RWPE2 (cell line): ENCODE measurements at regions not wholly inside any gene's neighbourhood (a gene's known extent, or its start where the extent isn't known, plus 50 kb on each side); places are given as distances from the start of the nearest gene placed in this dataset.

Experiments
- ATAC-seq: fragments of 200-7000 bp; cut with Tn5 transposase; 3 replicates; pipeline ENCODE4 v1.9.1; 2021; ENCODE audit warnings: low read depth
- DNase-seq: peaks from one replicate; pipeline ENCODE4 v3.0.0-alpha.2; 2020; ENCODE audit warnings: low spot score
- H3K27ac ChIP-seq: fragments of 450-650 bp; 2 replicates; pipeline ENCODE4 v1.5.1; 2017; ENCODE audit warnings: mild to moderate bottlenecking; ENCODE audit not compliant: poor library complexity, severe bottlenecking
- H3K27me3 ChIP-seq: fragments of 250-450 bp; sonication (Bioruptor Pico); 2 replicates; pipeline ENCODE4 v1.5.1; 2021; ENCODE audit warnings: mild to moderate bottlenecking, moderate library complexity; ENCODE audit not compliant: insufficient read depth, poor library complexity, severe bottlenecking
- H3K36me3 ChIP-seq: fragments of 250-450 bp; sonication (Bioruptor Pico); 2 replicates; pipeline ENCODE4 v1.5.1; 2020; ENCODE audit warnings: low read depth, mild to moderate bottlenecking, moderate library complexity
- H3K4me1 ChIP-seq: fragments of 250-450 bp; sonication (Bioruptor Pico); 2 replicates; pipeline ENCODE4 v1.5.1; 2021; ENCODE audit warnings: mild to moderate bottlenecking, moderate library complexity; ENCODE audit not compliant: insufficient read depth, poor library complexity, severe bottlenecking
- H3K4me3 ChIP-seq: fragments of 250-450 bp; sonication (Bioruptor Pico); 2 replicates; pipeline ENCODE4 v1.5.1; 2021; ENCODE audit warnings: mild to moderate bottlenecking, moderate library complexity; ENCODE audit not compliant: severe bottlenecking
- H3K9me3 ChIP-seq: fragments of 250-450 bp; sonication (Bioruptor Pico); 2 replicates; pipeline ENCODE4 v1.5.1; 2021; ENCODE audit warnings: mild to moderate bottlenecking, moderate library complexity; ENCODE audit not compliant: severe bottlenecking
- TF ChIP-seq, protein P1 (sequence below): fragments of 450-650 bp; IDR thresholded peaks from one replicate; pipeline ENCODE4 v1.5.1; 2017; ENCODE audit warnings: mild to moderate bottlenecking, moderate library complexity; ENCODE audit not compliant: poor library complexity, severe bottlenecking

DNA sequence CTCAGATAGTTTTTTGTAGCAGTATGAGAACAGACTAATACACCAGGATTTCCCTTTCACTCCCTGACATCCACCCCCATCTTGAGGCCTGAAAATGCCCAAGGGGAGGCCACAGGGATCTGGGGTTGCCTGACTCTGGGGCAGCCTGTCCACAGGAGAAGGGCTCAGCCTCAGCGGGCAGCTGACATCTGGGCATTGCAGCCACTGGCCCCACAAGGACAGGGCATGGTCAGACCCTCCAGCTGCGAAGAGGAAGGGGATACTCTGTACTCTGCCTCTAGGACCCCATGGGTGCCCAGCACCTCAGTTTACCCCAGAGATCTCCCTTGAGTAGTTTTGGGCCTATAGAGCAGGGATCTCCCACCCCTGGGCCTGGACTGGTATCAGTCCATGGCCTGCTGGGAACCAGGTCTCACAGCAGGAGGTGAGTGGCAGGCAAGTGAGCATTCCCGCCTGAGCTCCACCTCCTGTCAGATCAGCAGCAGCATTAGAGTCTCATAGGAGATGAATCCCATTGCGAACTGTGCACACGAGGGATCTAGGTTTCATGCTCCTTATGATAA lies 138.9 kb downstream of the HMX1 start:
- no peaks in the 10 kb centered on the region for H3K27me3 ChIP-seq
- H3K27ac ChIP-seq: no peak overlapping the region
- no peak for ATAC-seq
- no peaks in the 10 kb centered on the region for H3K4me1 ChIP-seq
- H3K36me3 ChIP-seq: no peaks in the 10 kb centered on the region
- no peak for DNase-seq
- H3K4me3 ChIP-seq: no peak overlapping the region
- H3K9me3 ChIP-seq: no peaks in the 10 kb centered on the region
- TF ChIP-seq, protein P1, sequence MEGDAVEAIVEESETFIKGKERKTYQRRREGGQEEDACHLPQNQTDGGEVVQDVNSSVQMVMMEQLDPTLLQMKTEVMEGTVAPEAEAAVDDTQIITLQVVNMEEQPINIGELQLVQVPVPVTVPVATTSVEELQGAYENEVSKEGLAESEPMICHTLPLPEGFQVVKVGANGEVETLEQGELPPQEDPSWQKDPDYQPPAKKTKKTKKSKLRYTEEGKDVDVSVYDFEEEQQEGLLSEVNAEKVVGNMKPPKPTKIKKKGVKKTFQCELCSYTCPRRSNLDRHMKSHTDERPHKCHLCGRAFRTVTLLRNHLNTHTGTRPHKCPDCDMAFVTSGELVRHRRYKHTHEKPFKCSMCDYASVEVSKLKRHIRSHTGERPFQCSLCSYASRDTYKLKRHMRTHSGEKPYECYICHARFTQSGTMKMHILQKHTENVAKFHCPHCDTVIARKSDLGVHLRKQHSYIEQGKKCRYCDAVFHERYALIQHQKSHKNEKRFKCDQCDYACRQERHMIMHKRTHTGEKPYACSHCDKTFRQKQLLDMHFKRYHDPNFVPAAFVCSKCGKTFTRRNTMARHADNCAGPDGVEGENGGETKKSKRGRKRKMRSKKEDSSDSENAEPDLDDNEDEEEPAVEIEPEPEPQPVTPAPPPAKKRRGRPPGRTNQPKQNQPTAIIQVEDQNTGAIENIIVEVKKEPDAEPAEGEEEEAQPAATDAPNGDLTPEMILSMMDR: no peak

DNA sequence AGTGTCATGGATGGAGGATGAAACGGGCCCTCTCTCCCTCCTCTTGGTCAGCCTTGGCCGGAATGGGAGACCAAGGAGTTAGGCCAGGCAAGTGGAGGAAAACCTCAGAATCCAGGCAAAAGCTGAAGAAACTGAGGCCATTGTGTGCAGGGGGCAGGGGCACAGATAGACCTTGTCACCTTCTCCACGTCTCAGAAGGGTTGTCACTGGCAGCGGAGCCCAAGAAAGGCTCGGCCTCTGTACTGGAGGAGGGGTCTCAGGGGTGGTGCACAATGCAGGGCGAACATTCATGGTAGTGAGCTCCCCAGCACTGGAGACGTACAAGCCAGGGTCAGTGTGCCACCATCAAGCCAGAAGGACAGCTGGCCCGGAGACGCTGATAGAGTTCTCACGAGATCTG lies 139.5 kb downstream of the CPZ start:
- Histone ChIP-seq H3K36me3 (no peaks in the 10 kb centered on the region), H3K9me3 (no peaks in the 10 kb centered on the region), H3K4me1 (no peaks in the 10 kb centered on the region), H3K27ac (no peak overlapping the region), H3K27me3 (peaks cover under 1% of the 10 kb centered on the region), H3K4me3 (no peak overlapping the region)
- DNase-seq: no peak
- ATAC-seq: no peak
- TF ChIP-seq, protein P1: no peak

DNA sequence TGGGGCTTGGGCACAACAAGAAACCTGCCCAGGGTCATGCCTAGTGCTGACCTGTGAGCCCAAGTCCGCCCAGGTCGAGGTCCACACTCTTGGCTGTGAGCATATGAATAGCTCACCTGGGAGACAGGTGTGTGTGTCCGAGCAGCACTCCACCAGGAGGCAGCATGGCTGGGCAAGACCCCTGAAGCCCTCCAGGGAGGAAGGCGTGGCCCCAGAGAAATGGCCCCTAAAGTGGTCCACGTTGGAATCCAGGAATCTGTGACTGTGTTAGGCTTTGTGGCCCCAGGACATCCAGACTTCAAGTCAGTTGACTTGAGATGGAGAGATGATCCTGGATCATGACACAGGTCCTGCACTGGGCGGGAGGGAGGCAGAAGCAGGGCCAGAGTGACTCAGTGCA lies 138.8 kb downstream of the CPZ start:
- no peak for DNase-seq
- H3K27me3 ChIP-seq: peaks cover 8% of the 10 kb centered on the region
- ATAC-seq: no peak
- H3K36me3 ChIP-seq: no peaks in the 10 kb centered on the region
- H3K4me1 ChIP-seq: no peaks in the 10 kb centered on the region
- TF ChIP-seq, protein P1: no peak
- no peak overlapping the region for H3K4me3 ChIP-seq
- no peak overlapping the region for H3K27ac ChIP-seq
- no peaks in the 10 kb centered on the region for H3K9me3 ChIP-seq

DNA sequence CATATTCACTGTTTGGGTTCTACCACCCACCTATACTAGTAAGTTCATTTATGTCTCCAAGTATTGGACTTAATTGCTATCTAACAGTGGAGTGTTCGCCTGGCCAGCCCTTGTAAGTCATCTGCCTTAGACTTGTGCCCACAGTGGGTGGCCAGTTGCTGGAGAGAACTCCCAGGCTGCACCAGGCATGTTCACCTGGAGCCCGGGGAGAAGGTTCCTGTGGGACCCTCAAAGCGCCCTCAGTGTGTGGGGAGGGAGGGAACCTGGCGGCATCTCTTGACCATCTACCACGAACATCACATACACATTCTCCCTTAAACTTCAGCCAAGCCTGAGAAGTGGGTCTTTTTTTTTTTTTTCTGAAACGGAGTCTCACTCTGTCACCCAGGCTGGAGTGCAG lies 138.1 kb downstream of the CPZ start:
- no peaks in the 10 kb centered on the region for H3K4me1 ChIP-seq
- H3K36me3 ChIP-seq: no peaks in the 10 kb centered on the region
- no peak overlapping the region for H3K4me3 ChIP-seq
- TF ChIP-seq, protein P1: no peak
- no peak for ATAC-seq
- no peak for DNase-seq
- no peak overlapping the region for H3K27ac ChIP-seq
- no peaks in the 10 kb centered on the region for H3K9me3 ChIP-seq
- H3K27me3 ChIP-seq: peaks cover 15% of the 10 kb centered on the region

DNA sequence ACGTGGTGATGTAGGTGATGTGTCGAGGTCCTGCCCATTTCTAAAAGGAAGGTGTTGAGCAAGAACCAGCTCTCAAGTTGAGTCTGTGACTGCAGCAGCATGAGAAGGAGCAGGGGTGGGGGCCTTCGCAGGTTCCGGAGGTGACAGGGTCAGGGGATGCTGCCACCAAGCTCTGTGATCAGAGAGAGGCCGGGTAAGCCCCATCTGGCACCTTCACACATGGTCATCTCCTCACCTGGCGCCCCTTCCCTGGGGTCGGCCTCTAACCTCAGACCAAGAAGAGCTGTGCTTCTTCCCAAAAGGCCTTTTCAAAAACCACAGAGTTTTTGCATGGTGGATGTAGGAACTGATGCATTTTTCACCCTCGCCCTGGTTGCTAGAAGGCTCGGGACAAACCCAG lies 137.6 kb downstream of the CPZ start:
- Histone ChIP-seq H3K36me3 (no peaks in the 10 kb centered on the region), H3K4me1 (no peaks in the 10 kb centered on the region), H3K27ac (no peak overlapping the region), H3K27me3 (peaks cover 20% of the 10 kb centered on the region), H3K9me3 (no peaks in the 10 kb centered on the region), H3K4me3 (no peak overlapping the region)
- DNase-seq: no peak
- no peak for ATAC-seq
- TF ChIP-seq, protein P1: no peak
